AG09309 (cell line): ENCODE measurements at regions not wholly inside any gene's neighbourhood (a gene's known extent, or its start where the extent isn't known, plus 50 kb on each side); places are given as distances from the start of the nearest gene placed in this dataset.

Experiments used
- DNase-seq: peaks from one replicate; pipeline ENCODE4 v3.0.0-alpha.2; 2010; ENCODE audit warnings: low read depth
- H3K4me3 ChIP-seq: 2 replicates; pipeline ENCODE4 v1.5.1; 2011; ENCODE audit warnings: mild to moderate bottlenecking, low read depth, low read length, moderate library complexity; ENCODE audit not compliant: control insufficient read depth
- CTCF ChIP-seq: IDR thresholded peaks from 2 replicates; pipeline ENCODE4 v1.5.1; 2011; ENCODE audit warnings: mild to moderate bottlenecking, low read depth, low read length, inconsistent platforms; ENCODE audit not compliant: insufficient read depth, control insufficient read depth; ENCODE audit errors: missing control alignments

GRCh38 chr6:121765060-121765459 is 329.6 kb downstream of the GJA1 start:
- DNase-seq, result no peak
- no peak overlapping the region for H3K4me3 ChIP-seq
- no peak for TF ChIP-seq CTCF

- no peak overlapping the region for H3K4me3 ChIP-seq
- DNase-seq, result no peak
- TF ChIP-seq CTCF, result no peak
These were observed 331.8 kb downstream of the GJA1 start for GRCh38 chr6:121767211-121767610.

GRCh38 chr6:121770943-121771342 is 335.5 kb downstream of the GJA1 start:
- DNase-seq, result no peak
- no peak for TF ChIP-seq CTCF
- H3K4me3 ChIP-seq, result no peak overlapping the region

GRCh38 chr6:121771937-121772720 is 336.7 kb downstream of the GJA1 start:
- no peak for TF ChIP-seq CTCF
- DNase-seq, result no peak
- H3K4me3 ChIP-seq, result no peak overlapping the region

- no peak overlapping the region for H3K4me3 ChIP-seq
- TF ChIP-seq CTCF, result no peak
- no peak for DNase-seq
These were observed 340.6 kb downstream of the GJA1 start for GRCh38 chr6:121776054-121776453.

- DNase-seq, result peak; percentile 94
- no peak overlapping the region for H3K4me3 ChIP-seq
- no peak for TF ChIP-seq CTCF
These were observed 345.2 kb downstream of the GJA1 start for GRCh38 chr6:121780325-121781321.
